ENCODE measurements at regions not wholly inside any gene's neighbourhood (a gene's known extent, or its start where the extent isn't known, plus 50 kb on each side); places are given as distances from the start of the nearest gene placed in this dataset.
"Not testable (repeated sequence)": the region's sequence is repeated elsewhere in the genome, so short reads cannot be mapped to it uniquely, and the experiment has no call there.

DNA sequence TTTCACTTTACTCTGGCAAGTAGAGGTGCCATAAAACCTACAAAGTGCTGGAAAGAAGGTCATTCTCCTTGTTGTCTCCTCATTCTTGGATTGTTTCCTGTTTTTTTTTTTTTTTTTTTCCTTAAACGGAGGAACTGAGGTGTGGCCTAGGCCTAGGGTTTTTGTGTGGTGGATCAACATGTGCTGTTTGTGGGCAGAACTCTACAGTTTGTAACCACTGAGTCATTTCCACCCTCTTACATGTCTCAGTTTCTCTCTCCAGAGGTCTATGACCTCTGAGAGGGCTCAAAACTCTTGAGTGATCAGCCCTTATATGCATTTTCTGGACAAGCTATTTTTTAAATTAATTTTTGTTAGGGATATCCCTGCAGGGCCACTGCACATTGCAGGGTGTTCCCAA is 296.0 kb downstream of the PPP1R3A start:
- DNase-seq (ENCODE audit: low read depth in 2 of 3, low spot score in 2 of 3), result no peak

DNA sequence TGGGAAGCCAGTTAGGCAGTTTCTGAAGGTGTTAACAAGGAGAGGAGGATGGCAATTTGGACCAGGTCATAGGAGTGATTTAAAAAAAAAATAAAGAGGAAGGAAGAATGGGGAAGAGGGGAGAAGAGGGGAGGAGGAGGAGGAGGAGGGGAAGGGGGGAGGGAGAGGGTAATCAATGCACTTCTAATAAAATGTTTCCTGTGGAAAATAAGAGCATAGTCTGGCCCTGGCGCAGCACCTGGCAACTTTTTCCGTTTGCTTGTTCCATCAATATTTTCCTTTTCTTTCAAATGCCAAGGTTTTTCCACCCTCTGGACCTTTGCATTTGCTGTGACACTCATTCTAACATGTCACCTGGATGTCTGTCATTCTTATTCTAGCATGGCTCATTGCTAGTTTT is 308.2 kb downstream of the PPP1R3A start:
- no peak for DNase-seq (ENCODE audit: low read depth in 2 of 3, low spot score in 2 of 3)

DNA sequence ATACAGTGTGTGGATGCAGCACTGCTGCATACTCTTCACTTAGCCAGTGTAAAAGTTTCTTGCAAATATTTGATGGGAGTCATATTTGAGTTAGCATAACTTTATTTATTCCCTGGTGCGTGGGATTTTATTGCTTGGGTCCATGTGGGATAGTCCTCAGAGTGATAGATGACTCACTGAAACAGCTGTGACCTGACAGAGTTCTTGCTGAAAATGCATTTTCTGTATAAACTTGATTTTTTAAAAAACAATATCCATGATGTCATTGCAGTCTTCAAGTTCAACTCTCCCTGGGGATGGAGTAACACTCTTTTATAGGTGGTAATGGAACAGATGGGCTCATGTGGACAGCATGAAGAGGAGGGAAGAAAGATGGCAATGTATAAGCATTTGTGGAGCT is 310.0 kb downstream of the PPP1R3A start:
- no peak for DNase-seq (ENCODE audit: low read depth in 2 of 3, low spot score in 2 of 3)

DNA sequence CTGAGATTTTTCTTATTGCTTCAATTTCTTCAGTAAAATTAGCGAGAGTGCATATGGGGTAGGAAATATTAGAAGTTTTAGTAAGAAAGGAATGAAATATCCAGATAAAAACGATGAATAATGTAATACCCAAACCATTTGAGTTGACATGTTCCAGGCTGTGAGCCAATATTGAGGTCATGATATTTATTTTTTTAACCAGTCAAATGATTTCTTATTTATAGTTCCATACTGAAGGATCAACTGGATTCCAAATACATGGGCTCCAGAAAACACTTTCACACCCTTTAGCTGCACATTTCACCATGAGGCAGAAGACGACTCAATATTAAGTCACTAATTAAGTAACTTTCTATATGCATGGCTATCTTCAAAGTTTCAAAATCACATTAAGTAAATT is 312.5 kb downstream of the PPP1R3A start:
- DNase-seq (ENCODE audit: low read depth in 2 of 3, low spot score in 2 of 3), result no peak

DNA sequence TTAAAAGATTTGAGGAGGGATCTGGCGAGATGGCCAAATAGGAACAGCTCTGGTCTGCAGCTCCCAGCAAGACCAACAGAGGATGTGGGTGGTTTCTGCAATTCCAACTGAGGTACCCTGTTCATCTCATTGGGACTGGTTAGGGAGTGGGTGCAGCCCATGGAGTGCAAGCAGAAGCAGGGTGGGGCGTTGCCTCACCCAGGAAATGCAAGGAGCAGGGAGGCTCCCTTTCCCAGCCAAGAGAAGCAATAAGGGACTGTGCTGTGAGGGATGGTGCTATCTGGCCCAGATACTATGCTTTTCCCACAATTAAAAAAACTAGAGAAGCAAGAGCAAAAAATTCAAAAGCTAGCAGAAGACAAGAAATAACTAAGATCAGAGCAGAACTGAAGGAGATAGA is 318.4 kb downstream of the PPP1R3A start:
- DNase-seq (ENCODE audit: low read depth in 2 of 3, low spot score in 2 of 3), result not testable (repeated sequence)

DNA sequence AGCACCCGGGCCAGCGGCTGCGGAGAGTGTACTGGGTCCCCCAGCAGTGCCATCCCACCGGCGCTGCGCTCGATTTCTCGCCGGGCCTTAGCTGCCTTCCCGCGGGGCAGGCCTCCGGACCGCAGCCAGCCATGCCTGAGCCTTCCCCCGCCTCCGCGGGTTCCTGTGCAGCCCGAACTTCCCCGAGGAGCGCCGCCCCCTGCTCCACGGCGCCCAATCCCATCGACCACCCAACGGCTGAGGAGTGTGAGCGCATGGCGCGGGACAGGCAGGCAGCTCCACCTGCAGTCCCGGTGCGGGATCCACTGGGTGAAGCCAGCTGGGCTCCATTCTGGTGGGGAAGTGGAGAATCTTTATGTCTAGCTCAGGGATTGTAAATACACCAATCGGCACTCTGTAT is 325.4 kb downstream of the PPP1R3A start:
- DNase-seq (ENCODE audit: low read depth in 2 of 3, low spot score in 2 of 3), result not testable (repeated sequence)

DNA sequence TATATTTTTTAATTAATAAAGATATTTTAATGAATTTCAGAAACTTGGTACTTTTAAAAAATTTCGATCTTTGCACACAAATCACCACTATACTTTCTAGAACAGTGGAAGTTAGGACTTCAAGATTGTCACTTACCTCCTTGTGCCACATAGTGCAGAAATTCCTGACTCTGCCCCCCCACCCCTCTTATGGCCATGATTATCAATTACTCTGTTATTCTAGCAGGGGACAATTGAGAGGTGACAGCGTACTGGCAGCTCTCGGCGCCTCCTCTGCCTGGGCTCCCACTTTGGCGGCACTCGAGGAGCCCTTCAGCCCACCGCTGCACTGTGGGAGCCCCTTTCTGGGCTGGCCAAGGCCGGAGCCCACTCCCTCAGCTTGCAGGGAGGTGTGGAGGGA is 325.9 kb downstream of the PPP1R3A start:
- not testable (repeated sequence) for DNase-seq (ENCODE audit: low read depth in 2 of 3, low spot score in 2 of 3)

DNA sequence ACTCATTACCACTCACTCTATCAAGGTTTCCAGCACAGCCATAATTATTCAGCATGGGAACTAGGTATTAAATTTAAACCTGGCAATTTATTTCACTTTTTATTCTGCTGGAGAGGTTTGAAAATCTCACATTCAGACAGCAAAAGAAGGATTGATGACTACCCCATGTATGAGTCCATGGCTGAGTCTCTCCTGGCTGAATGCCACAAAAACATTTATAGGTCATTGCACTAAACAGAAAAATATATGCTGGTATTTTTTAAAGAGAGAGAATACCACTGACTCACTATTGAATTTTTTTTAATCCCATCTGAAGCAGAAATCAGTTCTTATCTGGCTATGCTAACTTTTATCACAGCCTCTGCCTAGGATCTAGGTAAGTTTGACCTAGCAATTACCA is 336.3 kb downstream of the PPP1R3A start:
- DNase-seq (ENCODE audit: low read depth in 2 of 3, low spot score in 2 of 3), result no peak

DNA sequence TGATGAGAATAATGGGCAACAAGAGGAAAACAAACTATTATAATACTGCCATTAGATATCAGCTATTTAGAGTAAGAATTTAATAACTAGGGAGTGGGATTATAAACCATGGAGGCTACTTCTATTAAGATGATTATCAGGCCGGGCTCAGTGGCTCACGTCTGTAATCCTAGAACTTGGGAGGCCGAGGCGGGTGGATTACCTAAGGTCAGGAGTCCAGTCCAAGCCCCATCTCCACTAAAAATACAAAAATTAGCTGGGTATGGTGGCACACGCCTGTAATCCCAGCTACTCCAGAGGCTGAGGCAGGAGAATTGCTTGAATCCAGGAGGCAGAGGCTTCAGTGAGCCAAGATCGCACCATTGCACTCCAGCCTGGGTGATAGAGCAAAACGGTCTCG is 355.6 kb downstream of the PPP1R3A start:
- DNase-seq (ENCODE audit: low read depth in 2 of 3, low spot score in 2 of 3), result not testable (repeated sequence)

DNA sequence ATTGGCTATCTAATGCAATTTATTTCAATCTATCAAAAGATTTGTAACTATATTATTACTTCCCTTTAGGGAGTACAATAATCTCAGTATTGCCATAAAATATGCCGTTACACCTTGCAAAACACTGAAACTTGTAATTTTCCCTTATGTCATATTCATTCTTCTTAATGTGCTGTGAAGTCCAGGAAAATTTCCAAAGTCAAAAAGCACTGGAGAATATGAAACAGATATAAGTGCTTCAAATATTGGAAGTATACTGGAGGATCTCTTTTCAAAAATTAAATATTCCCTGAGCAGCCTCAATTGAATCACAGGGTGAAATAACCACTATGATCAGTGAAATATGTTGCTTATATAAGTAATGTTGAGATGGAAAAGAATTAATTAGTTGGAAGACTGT is 356.0 kb downstream of the PPP1R3A start:
- no peak for DNase-seq (ENCODE audit: low read depth in 2 of 3, low spot score in 2 of 3)

DNA sequence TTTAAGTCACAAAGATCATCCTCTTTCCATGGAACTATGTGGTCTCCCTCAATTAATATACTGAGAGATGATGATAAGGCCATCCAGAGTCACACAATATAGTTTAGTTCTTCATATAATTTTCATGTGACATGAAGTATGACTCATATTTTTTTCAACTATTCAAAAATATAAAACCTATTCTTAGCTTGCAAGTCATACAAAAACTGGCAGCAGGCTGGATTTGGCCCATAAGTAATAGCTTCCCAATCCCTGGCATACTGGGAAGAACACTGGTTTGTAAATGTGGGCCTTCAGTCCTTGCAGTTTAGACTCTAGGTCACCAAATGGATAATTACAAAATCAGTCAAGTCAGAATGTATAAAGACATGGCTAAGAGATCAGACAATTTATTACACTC is 356.6 kb downstream of the PPP1R3A start:
- DNase-seq (ENCODE audit: low read depth in 2 of 3, low spot score in 2 of 3), result no peak

DNA sequence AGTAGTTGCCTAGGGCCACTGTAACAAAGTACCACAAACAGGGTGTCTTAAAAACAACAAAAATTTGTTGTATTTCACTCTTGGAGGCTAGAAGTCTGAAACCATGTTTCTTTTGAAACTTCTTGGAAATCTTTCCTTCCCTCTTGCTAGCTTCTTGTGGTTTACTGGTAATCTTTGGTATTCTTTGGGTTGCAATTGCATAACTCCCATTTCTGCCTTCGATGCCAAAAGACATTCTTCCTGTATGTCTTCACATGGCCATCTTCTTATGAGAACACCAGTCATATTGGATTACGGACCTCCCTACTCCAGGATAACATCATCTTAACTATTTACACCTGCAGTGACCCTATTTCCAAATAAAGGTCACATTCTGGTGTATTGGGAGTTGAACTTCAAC is 357.4 kb downstream of the PPP1R3A start:
- no peak for DNase-seq (ENCODE audit: low read depth in 2 of 3, low spot score in 2 of 3)

DNA sequence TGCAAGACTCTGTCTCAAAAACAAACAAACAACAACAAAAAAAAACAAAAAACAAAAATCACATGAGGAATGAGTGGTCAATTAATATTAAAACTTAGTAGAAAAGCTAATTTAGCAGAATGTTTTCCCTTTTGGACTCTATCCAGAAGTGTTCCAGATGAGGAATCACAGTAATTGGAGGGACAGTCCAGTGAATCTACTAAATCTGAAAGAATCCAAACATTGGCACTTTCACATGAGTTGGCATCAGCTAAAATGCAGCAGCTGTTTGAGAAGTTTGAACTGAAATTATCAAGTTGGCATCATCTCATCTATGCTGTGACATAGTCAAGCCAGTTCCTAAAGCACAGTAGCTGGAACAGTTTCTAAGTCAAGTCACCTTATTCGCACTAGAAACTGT is 367.8 kb downstream of the PPP1R3A start:
- DNase-seq (ENCODE audit: low read depth in 2 of 3, low spot score in 2 of 3), result no peak

DNA sequence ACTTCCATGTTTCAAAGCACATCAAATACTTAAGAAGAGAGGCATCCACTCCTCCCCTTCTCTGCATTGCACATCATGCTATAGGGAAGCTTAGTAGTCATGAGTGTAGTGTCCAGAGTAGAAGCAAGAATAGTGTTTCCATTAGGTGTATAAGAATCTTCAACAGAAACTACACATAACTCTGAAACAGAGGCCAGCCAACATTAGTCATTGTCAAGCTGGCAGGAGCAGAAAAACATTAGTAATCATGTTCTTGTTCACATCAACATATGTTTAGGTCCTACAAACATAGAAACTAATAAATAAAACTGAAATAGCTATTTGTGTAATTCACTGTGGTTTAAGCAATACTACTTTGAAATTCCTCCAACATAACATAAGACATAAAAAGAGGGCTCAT is 370.2 kb downstream of the PPP1R3A start:
- DNase-seq (ENCODE audit: low read depth in 2 of 3, low spot score in 2 of 3), result no peak

DNA sequence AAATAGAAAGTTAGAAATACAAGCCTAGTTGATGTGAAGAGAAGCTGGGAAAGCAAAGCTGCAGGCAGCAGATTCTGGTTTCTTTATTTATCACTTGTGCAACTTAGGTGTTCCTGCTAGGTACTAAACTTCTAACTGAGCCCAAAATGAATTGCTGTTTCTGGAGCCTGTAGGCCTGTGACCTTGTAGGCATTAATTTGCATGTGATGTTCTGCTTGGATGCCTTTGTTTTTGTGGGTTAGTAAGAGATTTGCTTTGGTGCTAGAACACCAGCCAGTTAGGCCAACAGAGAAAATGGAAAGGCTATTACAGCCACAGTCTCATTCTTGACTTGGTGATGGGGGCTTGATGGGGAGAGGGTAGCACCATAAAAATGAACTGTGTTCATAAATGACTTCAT is 370.7 kb downstream of the PPP1R3A start:
- DNase-seq (ENCODE audit: low read depth in 2 of 3, low spot score in 2 of 3), result no peak

DNA sequence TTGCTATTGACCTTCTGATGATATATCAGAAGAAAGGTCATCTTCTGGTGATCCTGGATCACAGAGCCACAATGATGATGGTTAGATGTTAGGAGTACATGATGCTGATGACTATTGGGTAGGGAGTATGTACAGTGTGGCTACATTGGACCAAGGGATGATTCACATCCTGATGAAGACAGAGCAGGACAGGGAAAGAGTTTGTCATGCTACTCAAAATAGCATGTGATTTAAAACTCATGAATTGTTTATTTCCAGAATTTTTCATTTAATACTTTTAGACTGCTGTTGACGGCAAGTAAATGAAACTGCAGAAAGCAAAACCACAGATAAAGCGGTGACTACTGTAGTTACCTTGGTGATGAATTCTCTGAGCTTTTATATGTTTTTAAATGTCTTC is 397.3 kb downstream of the PPP1R3A start:
- DNase-seq (ENCODE audit: low read depth in 2 of 3, low spot score in 2 of 3), result no peak

DNA sequence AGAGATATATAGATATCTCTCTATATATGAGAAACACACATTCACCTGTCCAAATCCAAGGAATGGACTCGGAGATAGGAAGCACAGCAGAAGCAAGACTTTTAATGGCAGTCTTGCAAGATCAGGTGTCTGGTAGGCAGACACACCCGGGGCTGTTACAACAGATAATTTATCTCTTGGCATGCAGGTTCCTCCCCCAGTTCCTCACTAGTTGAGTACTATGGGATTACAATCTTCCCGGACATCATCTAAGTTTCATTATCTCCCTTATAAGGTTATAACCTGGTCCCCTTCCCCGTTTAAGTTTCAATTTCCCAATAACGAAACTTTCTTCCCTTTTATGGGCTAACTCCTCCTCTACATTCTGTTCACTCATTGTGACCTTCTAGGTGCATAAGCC is 399.3 kb downstream of the PPP1R3A start:
- no peak for DNase-seq (ENCODE audit: low read depth in 2 of 3, low spot score in 2 of 3)

DNA sequence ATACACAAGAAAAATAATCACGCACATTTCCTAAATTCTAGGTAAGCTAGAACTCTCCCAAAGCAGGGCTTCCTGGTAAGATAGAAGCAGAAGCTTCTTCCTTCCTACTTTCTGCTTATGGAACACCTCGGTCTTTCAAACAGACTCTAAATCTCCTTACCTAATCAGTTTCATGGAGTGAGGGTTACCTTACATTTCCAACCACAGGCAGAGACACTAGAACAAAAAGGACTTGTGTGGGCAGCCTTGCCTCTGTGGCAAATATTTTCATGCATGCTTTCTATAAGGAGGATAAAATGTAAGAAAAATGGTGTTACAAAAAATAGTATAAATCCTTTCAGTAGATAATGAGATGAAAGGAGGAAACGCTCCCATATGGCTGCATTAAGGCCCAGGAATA is 386.3 kb upstream of the SMIM30 start:
- no peak for DNase-seq (ENCODE audit: low read depth in 2 of 3, low spot score in 2 of 3)

DNA sequence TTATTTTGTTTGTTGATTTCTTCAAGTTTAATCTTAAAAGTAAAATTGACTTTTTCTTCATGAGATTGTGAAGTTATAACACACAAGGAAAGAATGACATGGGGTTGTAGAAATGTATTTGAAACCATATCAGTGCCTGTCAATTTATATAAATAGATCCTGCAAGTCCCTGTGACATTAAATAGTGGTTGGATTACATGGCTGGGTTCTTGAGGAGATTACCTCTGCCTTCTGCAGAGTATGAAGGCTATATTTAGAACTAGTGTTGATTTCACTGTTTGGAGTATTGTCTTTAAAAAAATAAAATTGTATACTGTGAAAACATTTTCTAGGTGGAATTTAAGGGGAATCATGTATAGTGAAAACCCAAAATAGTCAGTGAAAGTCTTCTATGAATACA is 385.8 kb upstream of the SMIM30 start:
- no peak for DNase-seq (ENCODE audit: low read depth in 2 of 3, low spot score in 2 of 3)

DNA sequence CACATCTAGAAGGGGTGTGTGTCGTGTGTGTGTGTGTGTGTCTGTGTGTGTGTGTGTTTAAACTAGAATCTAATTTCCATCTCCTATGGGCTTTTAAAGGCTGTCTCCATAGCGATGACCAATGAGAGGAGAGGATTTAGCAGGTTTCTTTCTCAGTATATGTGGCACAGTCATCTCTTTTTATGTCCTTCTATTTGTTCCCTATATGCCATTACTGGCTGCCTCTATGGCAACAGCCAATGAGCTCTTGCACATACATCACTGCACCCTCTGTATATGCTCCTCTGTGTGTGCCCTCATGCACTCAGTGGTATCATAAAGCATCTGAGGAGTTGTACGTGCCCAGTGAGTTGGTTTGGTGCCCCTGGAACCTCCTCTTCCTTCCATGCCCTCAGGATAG is 378.2 kb upstream of the SMIM30 start:
- DNase-seq (ENCODE audit: low read depth in 2 of 3, low spot score in 2 of 3), result not testable (repeated sequence)

DNA sequence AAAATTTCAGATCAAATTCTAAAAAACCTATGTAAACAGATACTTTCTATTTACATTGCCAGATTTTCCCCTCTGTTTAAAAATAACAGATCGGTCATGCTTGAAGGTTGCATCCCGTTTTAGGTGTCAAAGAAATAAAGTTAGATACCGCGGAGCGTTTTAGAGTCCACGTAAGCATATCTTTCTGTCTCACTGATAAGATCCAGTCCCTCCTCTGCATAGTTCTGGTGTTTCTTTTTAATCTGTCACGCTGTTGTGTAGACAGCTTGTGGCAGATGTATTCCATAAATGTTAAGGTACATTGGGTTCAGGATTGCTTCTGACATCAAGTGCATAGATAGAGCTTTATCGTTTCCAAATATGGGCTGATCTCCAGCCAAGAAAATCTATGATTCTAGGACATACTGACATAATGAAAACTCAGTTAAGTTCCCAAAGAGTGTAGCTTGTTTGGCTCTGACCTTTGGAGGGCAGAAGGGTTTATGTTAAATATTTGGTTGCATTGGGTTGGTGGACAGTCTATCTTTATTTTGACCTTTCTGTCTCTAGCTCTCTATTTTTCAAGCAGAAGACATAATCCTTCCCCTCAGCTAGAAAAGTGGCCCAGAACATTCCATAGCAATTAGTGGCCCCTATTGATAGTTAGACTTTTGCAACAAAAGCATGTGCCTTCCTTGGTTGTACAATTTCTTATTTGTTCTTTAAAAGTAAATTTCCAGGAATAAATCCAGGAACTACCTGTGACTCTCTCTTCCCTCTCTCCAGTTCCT is 376.6 kb upstream of the SMIM30 start:
- DNase-seq (ENCODE audit: low read depth in 2 of 3, low spot score in 2 of 3), result not testable (repeated sequence)

DNA sequence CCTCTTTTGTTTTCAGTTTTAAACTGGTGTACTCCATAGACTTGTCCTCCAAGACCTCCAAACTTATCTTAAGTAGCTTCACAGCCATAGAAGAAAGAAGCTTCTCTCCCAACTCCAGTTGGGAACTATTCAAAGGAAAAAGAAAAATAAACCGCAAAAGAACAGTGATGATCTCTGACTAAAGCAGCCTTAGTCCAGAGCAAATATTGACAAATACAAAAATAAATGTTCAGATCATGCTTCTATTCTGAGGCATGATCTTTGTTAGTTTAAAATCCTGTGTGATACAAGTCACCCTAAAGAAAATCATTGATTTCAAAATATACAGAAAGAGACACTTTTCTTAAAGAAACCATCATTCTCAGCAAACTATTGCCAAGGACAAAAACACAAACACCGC is 373.0 kb upstream of the SMIM30 start:
- DNase-seq (ENCODE audit: low read depth in 2 of 3, low spot score in 2 of 3), result no peak

All from hematopoietic multipotent progenitor cell (in vitro differentiated cells).